ENCODE measurements at regions not wholly inside any gene's neighbourhood (a gene's known extent, or its start where the extent isn't known, plus 50 kb on each side); places are given as distances from the start of the nearest gene placed in this dataset.

DNA sequence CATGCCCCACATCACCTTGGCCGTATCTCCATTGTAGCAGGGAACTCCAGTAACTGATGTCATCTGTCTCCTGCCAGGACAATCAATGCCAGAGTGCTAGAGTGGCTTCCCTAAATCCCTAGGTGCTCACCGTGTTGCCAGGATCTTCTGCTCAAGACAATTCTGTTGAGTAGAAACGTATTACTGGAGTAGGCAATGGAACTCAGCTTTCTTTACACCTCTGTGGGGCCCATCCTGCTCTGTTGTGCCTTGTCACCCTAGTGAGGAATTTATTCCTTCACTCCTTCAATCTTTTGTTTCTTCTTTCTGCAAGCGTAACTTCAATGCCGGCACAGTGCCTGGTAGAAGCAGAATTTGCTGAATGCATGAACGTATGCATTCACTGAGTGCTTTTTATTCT, 305.5 kb upstream of the ZMIZ1 start:
- H3K27ac ChIP-seq: no peak overlapping the region
- no peak for TF ChIP-seq ZFX (IDR thresholded peaks at IDR 0.05; ENCODE audit: borderline replicate concordance)
- no peak for TF ChIP-seq CTCF (IDR thresholded peaks at IDR 0.05)

GRCh38 chr10:78763651-78764395, 304.9 kb upstream of the ZMIZ1 start:
- no peak overlapping the region for H3K27ac ChIP-seq
- TF ChIP-seq CTCF (IDR thresholded peaks at IDR 0.05) (no peak), ZFX (IDR thresholded peaks at IDR 0.05; ENCODE audit: borderline replicate concordance) (no peak)

DNA sequence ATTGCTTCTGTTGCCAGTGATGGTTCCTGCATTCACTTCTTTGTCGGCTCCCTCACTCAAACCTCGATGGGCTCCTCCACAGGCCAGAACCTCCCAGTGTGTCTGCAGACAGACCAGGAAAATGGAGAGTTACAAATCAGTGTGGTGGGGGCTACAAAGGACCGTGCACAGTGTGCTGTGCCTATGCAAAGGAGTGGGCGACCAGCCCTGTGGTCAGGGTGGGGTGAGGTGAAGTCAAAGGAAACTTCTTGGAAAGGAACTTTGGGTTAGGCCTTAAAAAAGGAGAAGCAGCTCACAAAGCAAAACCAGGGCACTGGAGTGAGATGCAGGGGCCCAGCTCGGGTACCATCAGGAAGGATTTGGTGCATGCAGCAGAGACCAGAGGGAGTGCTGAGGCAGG, 304.3 kb upstream of the ZMIZ1 start:
- TF ChIP-seq ZFX (IDR thresholded peaks at IDR 0.05; ENCODE audit: borderline replicate concordance) (no peak), CTCF (IDR thresholded peaks at IDR 0.05) (no peak)
- no peak overlapping the region for H3K27ac ChIP-seq

DNA sequence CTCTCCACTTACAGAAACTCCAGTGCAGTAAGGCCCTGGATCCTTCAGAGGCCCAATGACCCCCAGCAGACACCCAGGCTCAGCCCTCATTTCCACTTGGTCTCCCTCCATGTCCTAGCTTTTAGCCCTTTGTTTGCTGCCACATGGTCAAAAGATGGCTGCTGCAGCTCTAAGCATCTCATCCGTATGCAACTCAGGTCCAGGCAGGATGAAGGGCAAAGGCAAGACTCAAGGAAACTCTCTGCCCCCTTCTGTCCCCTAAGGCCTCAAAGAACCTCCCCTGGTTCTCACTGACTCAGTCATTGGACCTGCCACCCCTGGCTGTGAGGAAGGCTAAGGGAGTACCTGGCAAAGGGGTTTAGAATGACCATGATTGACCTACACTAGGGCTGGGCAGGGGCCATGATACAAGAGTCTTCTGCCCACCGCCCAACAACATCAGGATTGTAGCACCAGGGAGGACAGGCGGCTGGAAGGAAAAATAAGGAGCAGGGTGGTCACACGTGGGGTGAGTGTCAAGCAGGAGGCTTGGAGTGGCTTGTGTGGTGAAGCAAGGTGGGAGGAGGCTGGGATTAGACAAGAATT, 303.8 kb upstream of the ZMIZ1 start:
- no peak overlapping the region for H3K27ac ChIP-seq
- no peak for TF ChIP-seq CTCF (IDR thresholded peaks at IDR 0.05)
- TF ChIP-seq ZFX (IDR thresholded peaks at IDR 0.05; ENCODE audit: borderline replicate concordance): no peak

- no peak overlapping the region for H3K27ac ChIP-seq
- TF ChIP-seq ZFX (IDR thresholded peaks at IDR 0.05; ENCODE audit: borderline replicate concordance) (no peak), CTCF (IDR thresholded peaks at IDR 0.05) (no peak)
These were observed 302.9 kb upstream of the ZMIZ1 start for GRCh38 chr10:78765726-78766335.

DNA sequence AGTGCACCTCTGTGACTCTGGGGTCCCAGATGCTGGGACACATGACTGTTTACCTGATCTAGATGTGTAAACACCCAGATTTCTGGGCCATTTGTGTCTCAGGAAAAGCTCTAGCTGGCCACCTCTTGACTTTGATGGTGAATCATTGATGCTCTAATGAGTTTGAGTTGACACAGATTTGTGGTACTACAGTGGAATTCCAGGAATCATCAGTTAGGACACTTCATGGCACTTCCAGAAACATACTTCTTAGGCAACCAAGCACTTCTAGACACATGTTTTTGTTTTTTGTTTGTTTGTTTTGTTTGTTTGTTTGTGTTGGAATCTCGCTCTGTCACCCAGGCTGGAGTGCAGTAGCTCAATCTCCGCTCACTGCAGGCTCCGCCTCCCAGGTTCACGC, 302.2 kb upstream of the ZMIZ1 start:
- no peak for TF ChIP-seq CTCF (IDR thresholded peaks at IDR 0.05)
- no peak for TF ChIP-seq ZFX (IDR thresholded peaks at IDR 0.05; ENCODE audit: borderline replicate concordance)
- no peak overlapping the region for H3K27ac ChIP-seq

All from 22Rv1 (cell line).